ENCODE measurements at regions not wholly inside any gene's neighbourhood (a gene's known extent, or its start where the extent isn't known, plus 50 kb on each side); places are given as distances from the start of the nearest gene placed in this dataset.

GRCh38 chr14:98489115-98489514 lies 782.9 kb downstream of the BCL11B start:
- TF ChIP-seq CTCF (IDR thresholded peaks at IDR 0.05; ENCODE audit: insufficient read depth, low read length) (no peak), REST (IDR thresholded peaks at IDR 0.05; ENCODE audit: insufficient replicate concordance, low read depth) (no peak), GABPA (IDR thresholded peaks at IDR 0.05; ENCODE audit: low read depth) (no peak), POLR2AphosphoS5 (IDR thresholded peaks at IDR 0.05; ENCODE audit: low read depth) (no peak)
